ENCODE measurements at regions not wholly inside any gene's neighbourhood (a gene's known extent, or its start where the extent isn't known, plus 50 kb on each side); places are given as distances from the start of the nearest gene placed in this dataset.

DNA sequence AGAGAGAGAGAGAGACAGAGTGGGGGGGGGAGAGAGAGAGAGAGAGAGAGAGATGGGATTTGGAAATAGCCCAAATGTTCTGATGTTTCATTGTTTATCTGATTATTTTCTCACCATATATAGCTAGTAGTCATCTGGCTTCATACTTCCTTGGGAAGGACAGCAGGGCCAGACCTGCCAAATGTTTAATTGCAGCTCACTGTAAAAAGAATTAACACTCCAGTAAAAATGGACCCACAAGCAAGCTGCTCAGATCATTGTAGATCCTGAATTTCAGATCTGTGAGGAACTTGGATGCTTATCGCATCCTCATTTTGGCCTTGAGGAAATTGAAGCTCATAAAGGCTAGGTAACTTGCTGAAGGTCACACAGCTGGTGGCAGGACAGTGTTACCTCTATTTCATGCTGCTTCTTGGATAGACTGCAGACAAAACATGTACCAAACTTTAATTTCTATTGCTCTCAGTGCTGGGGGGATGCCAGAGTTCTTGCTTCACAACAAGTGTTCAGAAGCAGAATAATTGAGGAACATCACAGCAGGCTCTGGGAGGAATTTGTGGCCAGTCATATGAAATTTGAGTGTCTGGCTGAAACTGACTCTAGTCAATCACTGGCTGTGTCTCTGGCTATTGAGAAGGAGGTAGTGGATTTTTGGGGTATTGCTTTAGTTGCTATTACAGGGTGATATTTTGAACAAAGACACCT, 223.5 kb downstream of the PIK3C3 start:
- TF ChIP-seq EZH2 (IDR thresholded peaks at IDR 0.05), result no peak
- no peak for TF ChIP-seq POLR2AphosphoS5 (IDR thresholded peaks at IDR 0.05; ENCODE audit: borderline replicate concordance, low read depth, low read length)
- no peak for TF ChIP-seq FOXP2 (optimal IDR thresholded peaks at IDR 0.05; ENCODE audit: control extremely low read depth, extremely low read length, insufficient read depth)

All from SK-N-MC (cell line).